Stimulated activated CD8-positive, alpha-beta memory T cell treated with anti-CD3 and anti-CD28 coated beads, Interleukin-2, amount 100 ng/mL, for 48 hours (primary cell): ENCODE measurements at regions not wholly inside any gene's neighbourhood (a gene's known extent, or its start where the extent isn't known, plus 50 kb on each side); places are given as distances from the start of the nearest gene placed in this dataset.
"Not testable (repeated sequence)": the region's sequence is repeated elsewhere in the genome, so short reads cannot be mapped to it uniquely, and the experiment has no call there.

Experiments
- DNase-seq, 2 donors: peaks; one replicate each; pipeline ENCODE4 v3.0.0-alpha.2; 2020; ENCODE audit warnings: low read depth in 2 of 2

DNA sequence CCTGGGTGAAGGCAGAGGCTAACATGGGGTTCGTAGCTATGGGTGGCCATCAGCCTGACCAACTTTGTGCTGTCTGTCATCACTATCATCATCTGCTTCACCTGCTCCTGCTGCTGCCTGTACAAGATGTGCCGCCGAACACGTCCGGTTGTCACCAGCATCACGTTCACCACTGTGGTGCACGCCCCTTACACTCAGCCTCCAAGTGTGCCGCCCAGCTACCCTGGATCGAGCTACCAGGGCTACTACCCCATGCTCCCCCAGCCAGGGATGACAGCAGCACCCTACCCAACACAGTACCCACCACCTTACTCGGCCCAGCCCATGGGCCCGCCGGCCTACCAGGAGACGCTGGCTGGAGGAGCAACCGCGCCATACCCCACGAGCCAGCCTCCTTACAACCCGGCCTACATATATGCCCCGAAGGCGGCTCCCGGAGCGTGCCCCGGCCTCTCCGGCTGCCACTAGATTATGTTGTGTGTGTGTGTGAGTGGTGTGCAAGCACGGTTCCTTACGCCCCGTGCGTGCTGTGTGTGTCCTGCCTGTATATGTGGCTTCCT is 213.4 kb upstream of the XIST start:
- DNase-seq: no peak

DNA sequence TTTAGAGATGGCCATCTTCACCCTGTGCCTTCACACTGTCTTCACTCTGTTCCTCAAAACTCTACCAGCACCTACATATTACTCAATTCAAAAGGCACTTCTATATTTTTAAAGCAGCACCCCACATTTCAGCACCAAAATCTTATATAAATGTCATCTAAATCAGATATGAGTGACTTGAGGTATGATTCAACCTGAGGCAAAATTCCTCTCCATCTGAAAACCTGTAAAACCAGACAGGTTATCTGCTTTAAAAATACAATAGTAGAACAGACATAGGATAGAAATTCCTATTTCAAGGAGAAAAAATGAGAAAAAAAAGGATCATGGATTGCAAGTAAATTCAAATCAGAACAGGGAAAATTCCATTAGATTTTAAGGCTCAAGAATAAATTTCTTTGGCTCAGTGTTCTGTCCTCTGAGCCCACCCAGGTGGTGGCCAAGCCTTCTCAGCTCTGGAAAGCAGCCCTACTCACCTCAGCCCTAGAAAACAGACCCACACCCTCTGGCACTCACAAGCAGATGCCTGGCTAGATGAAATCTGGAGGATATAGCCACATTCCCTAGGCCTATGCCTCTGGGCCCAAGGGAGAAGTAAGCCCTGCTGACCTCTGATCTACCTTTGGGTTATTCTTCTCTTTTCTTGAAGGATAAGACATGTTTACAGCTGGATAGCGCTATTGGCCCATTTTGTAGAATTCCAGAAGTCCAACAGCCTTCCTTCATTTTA is 211.1 kb upstream of the XIST start:
- no peak for DNase-seq

DNA sequence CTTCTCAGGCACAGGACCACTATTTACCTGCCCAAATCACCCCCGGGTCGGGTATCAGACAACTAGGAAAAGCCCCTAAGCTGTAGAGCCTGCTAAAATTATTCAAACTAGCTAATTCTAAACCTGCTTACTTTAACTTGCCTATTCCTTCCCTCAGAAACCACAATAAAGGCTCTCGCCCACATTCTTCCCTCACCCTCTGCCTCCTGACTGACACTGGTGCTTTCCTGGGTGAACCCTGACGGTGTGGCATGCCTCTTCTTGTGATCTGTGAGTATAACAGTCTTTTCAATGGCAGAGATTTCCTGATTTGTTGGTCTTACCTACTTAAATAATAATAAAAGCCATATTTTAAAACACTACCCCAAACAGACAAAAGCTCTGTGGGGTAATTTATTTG is 209.4 kb upstream of the XIST start:
- no peak for DNase-seq

- DNase-seq: no peak
These were observed 196.6 kb upstream of the XIST start for GRCh38 chrX:74049126-74049525.

DNA sequence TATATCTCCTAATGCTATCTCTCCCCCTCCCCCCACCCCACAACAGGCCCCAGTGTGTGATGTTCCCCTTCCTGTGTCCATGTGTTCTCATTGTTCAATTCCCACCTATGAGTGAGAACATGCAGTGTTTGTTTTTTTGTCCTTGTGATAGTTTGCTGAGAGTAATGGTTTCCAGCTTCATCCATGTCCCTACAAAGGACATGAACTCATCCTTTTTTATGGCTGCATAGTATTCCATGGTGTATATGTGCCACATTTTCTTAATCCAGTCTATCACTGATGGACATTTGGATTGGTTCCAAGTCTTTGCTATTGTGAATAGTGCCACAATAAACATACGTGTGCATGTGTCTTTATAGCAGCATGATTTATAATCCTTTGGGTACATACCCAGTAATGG is 181.6 kb upstream of the XIST start:
- DNase-seq: not testable (repeated sequence)

- DNase-seq: not testable (repeated sequence)
These were observed 179.0 kb upstream of the XIST start for GRCh38 chrX:74031527-74031926.

DNA sequence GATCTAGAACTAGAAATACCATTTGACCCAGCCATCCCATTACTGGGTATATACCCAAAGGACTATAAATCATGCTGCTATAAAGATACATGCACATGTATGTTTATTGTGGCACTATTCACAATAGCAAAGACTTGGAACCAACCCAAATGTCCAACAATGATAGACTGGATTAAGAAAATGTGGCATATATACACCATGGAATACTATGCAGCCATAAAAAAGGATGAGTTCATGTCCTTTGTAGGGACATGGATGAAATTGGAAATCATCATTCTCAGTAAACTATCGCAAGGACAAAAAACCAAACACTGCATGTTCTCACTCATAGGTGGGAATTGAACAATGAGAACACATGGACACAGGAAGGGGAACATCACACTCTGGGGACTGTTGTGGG is 178.3 kb upstream of the XIST start:
- DNase-seq: not testable (repeated sequence)

DNA sequence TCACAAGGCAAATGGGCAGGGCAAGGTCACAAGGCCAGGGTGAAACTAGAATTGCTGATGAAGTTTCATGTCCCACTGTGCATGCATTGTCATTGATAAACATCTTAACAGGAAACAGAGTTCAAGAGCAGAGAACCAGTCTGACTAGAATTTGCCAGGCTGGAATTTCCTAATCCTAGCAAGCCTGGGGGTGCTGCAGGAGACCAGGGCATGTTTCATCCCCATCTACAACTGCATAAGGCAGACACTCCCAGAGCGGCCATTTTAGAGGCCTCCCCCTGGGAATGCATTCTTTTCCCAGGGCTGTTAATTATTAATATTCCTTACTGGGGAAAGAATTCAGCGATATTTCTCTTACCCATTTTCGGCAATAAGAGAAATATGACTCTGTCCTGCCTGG is 172.6 kb upstream of the XIST start:
- not testable (repeated sequence) for DNase-seq

DNA sequence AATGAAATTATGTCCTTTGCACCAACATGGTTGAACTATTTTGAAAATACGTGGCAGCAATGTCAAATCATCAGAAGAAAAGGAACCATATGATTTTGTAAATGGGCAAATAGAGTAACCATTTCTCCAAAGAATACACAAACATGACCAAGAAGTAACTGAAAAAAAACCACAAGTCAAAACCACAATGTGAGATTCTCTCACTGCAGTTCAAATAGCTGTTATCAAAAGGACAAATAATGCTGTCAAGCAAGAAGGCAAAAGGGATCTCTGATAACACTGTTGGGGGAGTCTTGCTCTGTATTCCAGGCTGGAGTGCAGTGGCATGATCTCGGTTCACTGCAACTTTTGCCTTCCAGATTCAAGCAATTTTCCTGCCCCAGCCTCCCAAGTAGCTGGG is 170.7 kb upstream of the XIST start:
- DNase-seq: no peak

- DNase-seq: no peak
These were observed 165.7 kb upstream of the XIST start for GRCh38 chrX:74018253-74018652.

- DNase-seq: peak; percentile 5 to 36
These were observed 163.0 kb upstream of the XIST start for GRCh38 chrX:74015379-74016019.

DNA sequence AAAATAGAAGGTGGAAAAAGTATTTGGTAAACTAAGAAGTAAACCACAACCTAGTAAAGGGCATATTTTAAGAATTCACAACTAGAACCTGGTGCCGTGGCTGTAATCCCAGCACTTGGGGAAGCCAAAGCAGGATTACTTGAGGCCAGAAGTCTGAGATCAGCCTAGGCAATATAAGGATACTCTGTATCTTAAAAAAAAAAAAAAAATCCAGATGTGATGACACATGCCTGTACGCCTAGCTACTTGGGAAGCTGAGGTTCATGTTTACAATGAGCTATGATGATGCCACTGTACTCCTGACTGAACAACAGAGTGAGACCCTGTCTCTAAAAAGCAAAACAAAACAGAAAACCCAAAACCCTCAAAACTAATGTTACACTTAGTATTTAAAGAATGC is 156.5 kb upstream of the XIST start:
- no peak for DNase-seq

DNA sequence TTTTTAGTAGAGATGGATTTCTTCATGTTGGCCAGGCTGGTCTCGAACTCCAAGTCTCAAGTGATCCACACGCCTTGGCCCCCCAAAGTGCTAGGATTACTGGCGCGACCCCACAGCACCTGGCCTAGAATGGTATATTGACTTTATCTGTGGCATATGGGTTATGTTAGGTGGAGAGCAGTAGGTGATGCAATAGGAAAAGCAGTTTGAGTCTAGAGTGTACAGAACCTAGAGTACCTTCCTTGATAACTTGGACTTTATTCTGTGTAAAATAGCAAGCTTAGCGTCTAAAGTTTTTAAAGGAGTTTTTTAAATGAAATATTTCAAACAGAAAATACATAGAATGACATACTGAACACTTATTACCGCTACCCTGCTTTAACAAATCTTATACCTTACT is 139.5 kb upstream of the XIST start:
- no peak for DNase-seq

DNA sequence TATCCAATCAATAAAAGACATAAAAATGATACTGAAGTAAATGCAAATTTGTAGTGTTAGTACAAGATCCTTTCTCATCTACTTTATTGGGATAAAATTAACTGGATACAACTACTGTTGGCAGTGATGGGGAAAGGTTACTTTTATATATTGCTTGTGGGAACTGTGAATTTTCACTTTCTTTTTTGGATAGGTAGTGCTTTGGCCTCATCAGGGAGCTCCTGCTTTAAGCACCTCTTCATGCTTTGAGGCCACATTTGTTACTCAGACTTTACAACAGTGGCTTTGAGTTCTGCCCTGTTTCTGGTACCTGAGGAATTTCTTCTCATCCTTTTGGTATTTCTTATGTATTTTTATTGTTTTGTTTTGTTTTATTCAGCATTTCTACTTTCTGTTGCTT is 134.7 kb upstream of the XIST start:
- DNase-seq: no peak

DNA sequence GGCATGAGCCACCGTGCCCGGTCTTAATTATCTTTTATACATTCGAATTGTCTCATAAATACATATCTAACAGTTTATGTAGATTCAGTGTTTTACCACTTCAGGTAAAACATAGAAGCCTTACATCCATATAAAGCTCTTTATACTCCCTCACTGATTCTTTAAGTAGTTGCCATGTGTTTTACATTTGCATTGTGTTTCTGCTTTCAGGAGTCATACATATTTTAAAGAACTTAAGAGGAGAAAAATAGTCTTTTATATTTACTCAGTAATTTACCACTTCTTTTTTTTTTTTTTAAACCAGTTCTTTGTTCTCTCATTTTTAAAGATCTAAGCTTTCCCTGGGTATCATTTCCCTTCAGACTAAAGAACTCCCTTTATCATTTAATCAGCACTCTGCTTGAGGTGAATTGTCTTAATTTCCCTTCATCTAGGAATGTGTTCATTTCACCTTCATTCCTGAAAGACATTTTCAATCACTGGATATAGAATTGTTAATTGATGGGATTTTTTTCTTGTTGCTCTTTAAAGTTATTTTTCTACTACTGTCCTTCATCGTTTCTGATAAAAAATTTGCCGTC is 127.1 kb upstream of the XIST start:
- DNase-seq: no peak

GRCh38 chrX:73977542-73978169 is 125.1 kb upstream of the XIST start:
- DNase-seq: no peak

DNA sequence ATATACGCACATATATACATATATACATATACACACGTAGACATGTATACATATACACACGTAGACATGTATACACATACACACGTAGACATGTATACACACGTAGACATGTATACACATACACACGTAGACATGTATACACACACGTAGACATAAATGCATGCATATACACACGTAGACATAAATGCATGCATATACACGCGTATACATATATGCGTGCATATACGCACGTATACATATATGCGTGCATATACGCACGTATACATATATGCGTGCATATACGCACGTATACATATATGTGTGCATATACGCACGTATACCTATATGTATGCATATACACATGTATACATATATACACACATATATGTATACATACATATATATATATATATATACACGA is 114.9 kb upstream of the XIST start:
- not testable (repeated sequence) for DNase-seq

- DNase-seq: no peak
These were observed 113.3 kb upstream of the XIST start for GRCh38 chrX:73965833-73966232.

DNA sequence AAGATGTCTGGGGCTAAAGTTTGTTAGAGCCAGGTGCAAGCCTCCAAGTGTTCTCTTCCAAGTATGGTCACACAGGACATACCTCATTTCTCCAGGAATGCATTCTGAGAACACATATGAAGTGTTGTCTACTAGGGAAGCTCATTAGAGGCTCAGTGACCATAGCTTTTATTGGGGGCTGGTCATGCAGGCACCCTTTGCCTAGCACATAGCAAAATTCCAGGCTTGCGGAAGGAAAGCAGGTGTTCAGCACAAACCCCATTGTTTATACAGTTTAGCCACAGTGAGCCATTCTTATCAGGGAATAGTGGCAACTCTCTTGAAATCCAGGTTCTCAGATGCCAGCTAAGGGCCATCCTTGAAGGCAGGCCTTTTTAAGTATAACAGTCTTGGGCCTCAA is 112.1 kb upstream of the XIST start:
- no peak for DNase-seq

DNA sequence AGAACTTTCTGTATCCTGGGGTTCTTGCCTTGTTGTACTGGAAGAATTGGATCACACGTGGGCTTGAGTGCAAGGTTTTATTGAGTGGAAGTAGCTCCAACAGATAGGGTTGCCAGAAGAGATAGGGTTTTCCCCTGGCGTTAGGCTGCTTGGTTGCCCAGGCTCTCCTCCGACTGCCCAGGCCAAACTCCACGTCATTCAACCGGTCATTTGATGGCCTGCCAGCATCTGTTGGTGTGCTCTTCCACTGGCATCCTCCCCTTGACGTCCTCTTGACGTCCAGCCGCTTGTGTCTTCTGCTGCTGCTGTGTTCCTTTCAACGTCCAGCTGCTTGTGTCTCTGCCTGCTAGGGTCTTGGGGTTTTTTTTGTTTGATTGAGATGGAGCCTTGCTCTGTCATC is 111.2 kb upstream of the XIST start:
- no peak for DNase-seq

GRCh38 chrX:73962948-73963347 is 110.4 kb upstream of the XIST start:
- no peak for DNase-seq

DNA sequence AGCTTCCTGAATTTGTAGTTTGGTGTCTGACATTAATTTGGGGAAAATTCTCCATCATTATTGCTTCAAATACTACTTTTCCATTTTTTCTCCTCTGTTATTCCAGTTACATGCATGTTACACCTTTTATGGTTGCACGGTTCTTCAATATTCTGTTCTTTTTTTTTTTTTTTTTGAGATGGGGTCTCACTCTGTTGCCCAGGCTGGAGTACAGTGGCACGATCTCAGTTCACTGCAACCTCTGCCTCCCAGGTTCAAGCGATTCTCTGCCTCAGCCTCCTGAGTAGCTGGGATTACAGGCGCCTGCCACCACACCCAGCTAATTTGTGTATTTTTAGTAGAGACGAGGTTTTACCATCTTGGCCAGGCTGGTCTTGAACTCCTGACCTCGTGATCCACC is 109.4 kb upstream of the XIST start:
- DNase-seq: not testable (repeated sequence)

GRCh38 chrX:73944563-73944908 is 92.0 kb upstream of the XIST start:
- DNase-seq: no peak
